ENCODE measurements at regions not wholly inside any gene's neighbourhood (a gene's known extent, or its start where the extent isn't known, plus 50 kb on each side); places are given as distances from the start of the nearest gene placed in this dataset.
"Not testable (repeated sequence)": the region's sequence is repeated elsewhere in the genome, so short reads cannot be mapped to it uniquely, and the experiment has no call there.

DNA sequence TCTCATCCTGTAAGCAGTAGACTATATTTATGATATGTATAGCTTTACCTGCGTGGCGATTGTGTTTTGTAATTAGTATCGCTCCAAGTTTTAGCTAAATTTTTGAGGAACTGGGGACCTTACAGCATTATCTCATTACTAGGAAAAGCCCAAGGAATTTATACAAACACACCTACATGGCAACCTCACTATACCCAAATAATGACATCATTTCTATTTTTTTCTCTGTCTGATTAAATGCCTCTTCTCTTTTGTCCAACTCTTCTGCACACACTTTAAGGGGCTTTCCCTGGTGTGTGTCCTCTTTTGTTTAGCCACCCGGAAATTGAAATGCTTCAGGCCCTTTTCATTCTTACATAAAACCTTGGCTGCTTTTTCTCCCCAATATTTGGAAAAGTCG is 82.9 kb upstream of the EXOC2 start:
- DNase-seq (ENCODE audit: extremely low read depth, low read depth) = no peak
- TF ChIP-seq, protein P1, sequence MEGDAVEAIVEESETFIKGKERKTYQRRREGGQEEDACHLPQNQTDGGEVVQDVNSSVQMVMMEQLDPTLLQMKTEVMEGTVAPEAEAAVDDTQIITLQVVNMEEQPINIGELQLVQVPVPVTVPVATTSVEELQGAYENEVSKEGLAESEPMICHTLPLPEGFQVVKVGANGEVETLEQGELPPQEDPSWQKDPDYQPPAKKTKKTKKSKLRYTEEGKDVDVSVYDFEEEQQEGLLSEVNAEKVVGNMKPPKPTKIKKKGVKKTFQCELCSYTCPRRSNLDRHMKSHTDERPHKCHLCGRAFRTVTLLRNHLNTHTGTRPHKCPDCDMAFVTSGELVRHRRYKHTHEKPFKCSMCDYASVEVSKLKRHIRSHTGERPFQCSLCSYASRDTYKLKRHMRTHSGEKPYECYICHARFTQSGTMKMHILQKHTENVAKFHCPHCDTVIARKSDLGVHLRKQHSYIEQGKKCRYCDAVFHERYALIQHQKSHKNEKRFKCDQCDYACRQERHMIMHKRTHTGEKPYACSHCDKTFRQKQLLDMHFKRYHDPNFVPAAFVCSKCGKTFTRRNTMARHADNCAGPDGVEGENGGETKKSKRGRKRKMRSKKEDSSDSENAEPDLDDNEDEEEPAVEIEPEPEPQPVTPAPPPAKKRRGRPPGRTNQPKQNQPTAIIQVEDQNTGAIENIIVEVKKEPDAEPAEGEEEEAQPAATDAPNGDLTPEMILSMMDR (IDR thresholded peaks at IDR 0.05; ENCODE audit: low read depth, low read length) = no peak

DNA sequence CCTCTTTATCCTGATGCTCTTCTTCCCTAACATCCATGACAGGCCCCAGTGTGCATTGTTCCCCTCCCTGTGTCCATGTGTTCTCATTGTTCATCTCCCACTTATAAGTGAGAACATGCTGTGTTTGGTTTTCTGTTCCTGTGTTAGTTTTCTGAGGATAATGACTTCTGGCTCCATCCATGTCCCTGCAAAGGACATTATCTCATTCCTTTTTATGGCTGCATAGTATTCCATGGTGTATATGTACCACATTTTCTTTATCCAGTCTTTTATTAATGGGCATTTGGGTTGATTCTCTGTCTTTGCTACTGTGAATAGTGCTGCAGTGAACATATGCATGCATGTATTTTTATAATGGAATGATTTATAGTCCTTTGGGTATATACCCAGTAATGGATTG is 78.7 kb upstream of the EXOC2 start:
- not testable (repeated sequence) for DNase-seq (ENCODE audit: extremely low read depth, low read depth)

DNA sequence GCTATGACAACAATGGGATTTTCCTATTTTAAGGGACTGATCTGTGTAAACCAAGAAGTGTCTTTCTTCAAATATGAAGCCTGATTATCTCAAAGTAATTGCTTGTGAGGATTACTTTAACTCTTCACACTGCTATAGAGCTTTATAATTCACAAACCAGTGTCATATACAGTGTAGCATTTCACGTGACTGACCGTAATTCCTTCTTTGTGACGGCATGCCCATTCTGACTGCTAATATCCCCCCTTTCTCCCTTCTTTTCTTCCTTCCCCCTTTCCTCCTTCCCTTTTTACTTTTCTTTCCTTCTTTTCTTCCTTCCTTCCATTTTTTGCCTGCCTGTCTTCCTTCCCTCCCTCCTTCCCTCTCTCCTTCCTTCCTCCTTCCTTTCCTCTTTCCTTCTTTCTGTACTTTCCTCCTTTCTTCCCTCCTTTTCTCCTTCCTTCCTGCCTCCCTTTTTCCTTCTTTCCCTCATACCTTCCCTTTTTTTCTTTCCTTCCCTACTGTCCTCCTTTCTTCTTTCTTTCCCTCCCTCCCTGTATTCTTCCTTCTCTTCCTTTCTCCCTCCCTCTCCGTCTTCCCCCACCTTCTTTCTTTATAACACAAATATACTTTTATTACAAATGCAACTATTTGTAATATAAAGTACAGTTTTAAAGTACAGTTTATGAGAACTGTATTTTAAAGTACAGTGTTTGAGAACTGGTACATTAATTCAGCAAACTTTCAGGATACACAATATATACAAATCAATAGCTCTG is 75.0 kb upstream of the EXOC2 start:
- no peak for DNase-seq (ENCODE audit: extremely low read depth, low read depth)
- TF ChIP-seq, protein P1 (IDR thresholded peaks at IDR 0.05; ENCODE audit: low read depth, low read length) = no peak

GRCh38 chr6:766625-767024 is 73.7 kb upstream of the EXOC2 start:
- DNase-seq (ENCODE audit: extremely low read depth, low read depth) = no peak
- TF ChIP-seq, protein P1 (IDR thresholded peaks at IDR 0.05; ENCODE audit: low read depth, low read length) = no peak

- no peak for DNase-seq (ENCODE audit: extremely low read depth, low read depth)
- TF ChIP-seq, protein P1 (IDR thresholded peaks at IDR 0.05; ENCODE audit: low read depth, low read length) = no peak
Observed at GRCh38 chr6:761997-762396, 69.1 kb upstream of the EXOC2 start.

GRCh38 chr6:760982-761955 is 68.3 kb upstream of the EXOC2 start:
- DNase-seq (ENCODE audit: extremely low read depth, low read depth) = no peak
- TF ChIP-seq, protein P1 (IDR thresholded peaks at IDR 0.05; ENCODE audit: low read depth, low read length) = no peak

DNA sequence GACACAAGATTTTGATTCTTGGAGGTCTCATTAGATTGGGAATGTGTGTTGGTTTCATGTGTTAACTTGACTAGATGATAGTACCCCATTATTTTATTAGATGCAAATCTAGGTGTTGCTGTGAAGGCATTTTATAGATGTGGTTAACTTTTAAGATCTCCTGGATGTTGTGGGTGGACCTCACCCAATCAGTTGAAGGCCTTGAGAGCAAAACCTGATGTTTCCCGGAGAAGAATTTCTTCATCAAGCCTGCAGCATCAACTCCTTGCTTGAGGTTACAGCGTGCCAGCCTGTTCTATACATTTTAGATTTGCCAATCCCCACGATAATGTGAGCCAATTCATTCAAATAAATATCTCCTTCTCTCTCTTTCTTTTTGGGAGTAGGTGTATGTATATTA is 66.8 kb upstream of the EXOC2 start:
- TF ChIP-seq, protein P1 (IDR thresholded peaks at IDR 0.05; ENCODE audit: low read depth, low read length) = no peak
- DNase-seq (ENCODE audit: extremely low read depth, low read depth) = no peak
